Stomach (tissue), 8 donors: ENCODE measurements at regions not wholly inside any gene's neighbourhood (a gene's known extent, or its start where the extent isn't known, plus 50 kb on each side); places are given as distances from the start of the nearest gene placed in this dataset.
A peak's percentile ranks its signal among the peaks of the same experiment; 100 is the strongest.

Experiments used
- DNase-seq, 2 donors: peaks; one replicate each; pipeline versions ENCODE4 v3.0.0 to v3.0.0-alpha.2; 2013 to 2019
- H3K27ac ChIP-seq, 5 donors: fragments of 200-600 bp in 4 of 5; sonication (generic) in 4 of 5; one replicate each; pipeline ENCODE4 v1.5.1; 2013 to 2019; ENCODE audit warnings: mild to moderate bottlenecking in 1 of 5, moderate library complexity in 1 of 5
- H3K27me3 ChIP-seq, 3 donors: fragments of 200-600 bp; sonication (generic); one replicate each; pipeline ENCODE4 v1.5.1; 2017 to 2019; ENCODE audit warnings: mixed run types in 1 of 3
- H3K36me3 ChIP-seq, 4 donors: fragments of 200-600 bp; sonication (generic); 1 replicate in 3 of 4; 2 replicates in 1 of 4; pipeline ENCODE4 v1.5.1; 2016 to 2019
- H3K4me1 ChIP-seq, 4 donors: fragments of 200-600 bp; sonication (generic); one replicate each; pipeline ENCODE4 v1.5.1; 2016 to 2019
- H3K4me3 ChIP-seq, 4 donors: fragments of 200-600 bp; sonication (generic) in 3 of 4; one replicate each; pipeline ENCODE4 v1.5.1; 2016 to 2019; ENCODE audit warnings: mild to moderate bottlenecking in 1 of 4
- H3K9me3 ChIP-seq, 4 donors: fragments of 200-600 bp; sonication (generic); one replicate each; pipeline ENCODE4 v1.5.1; 2016 to 2019
- CTCF ChIP-seq, 7 experiments: fragments of 450-650 bp in 4 of 7; fragments of 200-600 bp in 3 of 7; sonication (generic) in 3 of 7; IDR thresholded peaks; one replicate each; pipeline ENCODE4 v1.5.1; 2016 to 2019; ENCODE audit warnings: antibody characterized with exemption in 7 of 7, control low read depth in 2 of 7, mild to moderate bottlenecking in 1 of 7
- EP300 ChIP-seq: sonication (generic); formaldehyde crosslinking; IDR thresholded peaks from one replicate; pipeline ENCODE4 v1.6.1; 2017; ENCODE audit warnings: antibody characterized with exemption
- POLR2A ChIP-seq, 4 donors: fragments of 450-650 bp; IDR thresholded peaks; one replicate each; pipeline ENCODE4 v1.6.1; 2016; ENCODE audit warnings: antibody characterized with exemption in 4 of 4, control low read depth in 2 of 4, mild to moderate bottlenecking in 1 of 4, moderate library complexity in 1 of 4
- POLR2AphosphoS5 ChIP-seq, 3 donors: sonication (generic); formaldehyde crosslinking; IDR thresholded peaks; one replicate each; pipeline ENCODE4 v1.6.1; 2016; ENCODE audit warnings: antibody characterized with exemption in 3 of 3
- WGBS, 5 donors: extraction: QIAGEN DNeasy Blood & Tissue Kit in 3 of 5; methylation state at CpG; one replicate each; pipeline versions ENCODE4 v1.1.5 to v1.1.7; 2013 to 2018; 5-methylcytosine and 5-hydroxymethylcytosine counted together
- intact Hi-C: fragments of 100-400 bp; cut with DNase I; formaldehyde crosslinking; loops from one replicate; pipeline ENCODE4 v1.15.1; 2023; ENCODE audit warnings: low total_unique reads
- donor health status: healthy with polysubstance abuse.
- donor health status: Bipolar disorder and iron deficiency.
- donor health status: healthy.

- no peaks in the 10 kb centered on the region for H3K27me3 ChIP-seq
- peak overlapping the region; percentile 28 to 75 (median 47) for H3K27ac ChIP-seq
- no peak for DNase-seq
- TF ChIP-seq POLR2A (IDR thresholded peaks at IDR 0.05) (no peak), EP300 (no peak), CTCF (IDR thresholded peaks at IDR 0.05) (no peak), POLR2AphosphoS5 (IDR thresholded peaks at IDR 0.05) (no peak)
- peaks cover 0 to 36% (median 5%) of the 10 kb centered on the region in 4 donors for H3K4me1 ChIP-seq
- H3K9me3 ChIP-seq, result no peaks in the 10 kb centered on the region
- H3K36me3 ChIP-seq, result no peaks in the 10 kb centered on the region
- WGBS, 5 donors, result 63 to 74% (median 67%) methylated on average over 3 of the region's 3 CpGs
- H3K4me3 ChIP-seq, result no peak overlapping the region
- intact Hi-C loops, result no loop called here
Measured at GRCh38 chrX:45758738-45759397, 558.2 kb upstream of the DIPK2B start.

- no peaks in the 10 kb centered on the region for H3K27me3 ChIP-seq
- intact Hi-C loops, result no loop called here
- 65 to 79% (median 74%) methylated on average over 6 to 7 of the region's 7 CpGs for WGBS, 5 donors
- peak overlapping the region in 4 of 5 donors; percentile 37 to 75 (median 58) for H3K27ac ChIP-seq
- TF ChIP-seq EP300, result no peak
- no peak for TF ChIP-seq POLR2A (IDR thresholded peaks at IDR 0.05)
- no peak for TF ChIP-seq CTCF (IDR thresholded peaks at IDR 0.05)
- TF ChIP-seq POLR2AphosphoS5 (IDR thresholded peaks at IDR 0.05), result no peak
- no peak overlapping the region for H3K4me3 ChIP-seq
- H3K4me1 ChIP-seq, result peaks cover 0 to 36% (median 5%) of the 10 kb centered on the region in 4 donors
- no peaks in the 10 kb centered on the region for H3K9me3 ChIP-seq
- no peak for DNase-seq
- no peaks in the 10 kb centered on the region for H3K36me3 ChIP-seq
Measured at GRCh38 chrX:45758319-45758718, 557.6 kb upstream of the DIPK2B start.

- peaks cover 0 to 38% (median 5%) of the 10 kb centered on the region in 4 donors for H3K4me1 ChIP-seq
- WGBS, 5 donors, result 82 to 96% (median 88%) methylated on average over 2 of the region's 2 CpGs
- H3K9me3 ChIP-seq, result no peaks in the 10 kb centered on the region
- intact Hi-C loops, result no loop called here
- no peaks in the 10 kb centered on the region for H3K27me3 ChIP-seq
- DNase-seq, result no peak
- TF ChIP-seq CTCF (IDR thresholded peaks at IDR 0.05) (no peak), POLR2A (IDR thresholded peaks at IDR 0.05) (no peak), POLR2AphosphoS5 (IDR thresholded peaks at IDR 0.05) (no peak)
- no peaks in the 10 kb centered on the region for H3K36me3 ChIP-seq
- no peak overlapping the region for H3K4me3 ChIP-seq
- H3K27ac ChIP-seq, result peak overlapping the region in 1 of 5 donors; percentile 70
Measured at GRCh38 chrX:45757272-45757671, 556.6 kb upstream of the DIPK2B start.

- H3K36me3 ChIP-seq, result no peaks in the 10 kb centered on the region
- peak in 1 of 2 donors; percentile 39 for DNase-seq
- H3K27ac ChIP-seq, result peak overlapping the region in 1 of 5 donors; percentile 24
- intact Hi-C loops, result no loop called here
- 7 to 30% (median 14%) methylated on average over 3 of the region's 3 CpGs for WGBS, 5 donors
- peaks cover 0 to 31% (median 5%) of the 10 kb centered on the region in 4 donors for H3K4me1 ChIP-seq
- no peaks in the 10 kb centered on the region for H3K9me3 ChIP-seq
- TF ChIP-seq EP300 (no peak), POLR2AphosphoS5 (IDR thresholded peaks at IDR 0.05) (no peak), POLR2A (IDR thresholded peaks at IDR 0.05) (no peak), CTCF (IDR thresholded peaks at IDR 0.05) (no peak)
- H3K4me3 ChIP-seq, result no peak overlapping the region
- no peaks in the 10 kb centered on the region for H3K27me3 ChIP-seq
Measured at GRCh38 chrX:45756557-45756956, 555.9 kb upstream of the DIPK2B start.
